K562 (cell line): ENCODE measurements at regions not wholly inside any gene's neighbourhood (a gene's known extent, or its start where the extent isn't known, plus 50 kb on each side); places are given as distances from the start of the nearest gene placed in this dataset.

Source experiments
- ATAC-seq: fragments of 200-7000 bp; cut with Tn5 transposase; 3 replicates; pipeline ENCODE4 v1.9.1; 2020; ENCODE audit warnings: moderate library complexity
- BruUV-seq: library from RNA; stranded (reverse); fragments of 400-500 nt; replicated peaks from 2 replicates; lab custom pipeline; 2021; lab: Mats Ljungman, UMichigan
- CTCF ChIA-PET: fragments of 300-600 bp; formaldehyde crosslinking; extraction: SDS; loops from one replicate; lab custom pipeline; 2021; ENCODE audit warnings: low intra/inter-chr PET ratio; lab: Yijun Ruan, JAX
- POLR2A ChIA-PET: fragments of 300-600, 350-650 bp; sonication (Branson Sonifier 250); formaldehyde crosslinking; extraction: SDS; loops from one replicate; lab custom pipeline; 2021; ENCODE audit warnings: antibody characterized with exemption, inconsistent platforms; lab: Yijun Ruan, JAX
- DNase-seq, 4 experiments: peaks; one replicate each; pipeline versions ENCODE4 v3.0.0 to v3.0.0-alpha.2; 2011 to 2018; ENCODE audit warnings: low spot score in 3 of 4, mixed read lengths in 3 of 4; ENCODE audit errors: extremely low read depth in 1 of 4
- FAIRE-seq: peaks from 2 replicates; lab custom pipeline; 2011; peaks lifted over from hg19 to GRCh38; lab: Jason Lieb, UNC
- H2AFZ ChIP-seq: 2 replicates; pipeline ENCODE4 v1.6.0; 2011; ENCODE audit warnings: low read depth, low read length, control low read depth, inconsistent platforms
- H3K27ac ChIP-seq: fragments of 200-600 bp; 3 replicates; pipeline ENCODE4 v1.8.0; 2011; ENCODE audit warnings: low read depth, mild to moderate bottlenecking, control low read depth, inconsistent platforms, low read length, moderate library complexity, mixed read lengths; ENCODE audit errors: extremely low read depth
- H3K27me3 ChIP-seq, 2 experiments: fragments of 300-600 bp in 1 of 2; 2 replicates in 1 of 2; 3 replicates in 1 of 2; pipeline versions ENCODE4 v1.6.0 to v1.8.0; 2011; ENCODE audit warnings: inconsistent platforms in 2 of 2, low read length in 2 of 2, mild to moderate bottlenecking in 1 of 2, mixed read lengths in 1 of 2, moderate library complexity in 1 of 2; ENCODE audit not compliant: control insufficient read depth in 2 of 2, insufficient read depth in 2 of 2
- H3K36me3 ChIP-seq: fragments of 300-600 bp; 3 replicates; pipeline ENCODE4 v1.8.0; 2011; ENCODE audit warnings: mild to moderate bottlenecking, low read length, inconsistent platforms; ENCODE audit not compliant: control insufficient read depth, insufficient read depth
- H3K4me1 ChIP-seq, 2 experiments: fragments of 200-600 bp in 1 of 2; replicated peaks in 1 of 2; 2 replicates in 1 of 2; 3 replicates in 1 of 2; pipeline versions ENCODE4 v1.5.1 to v1.8.0; 2011; ENCODE audit warnings: inconsistent platforms in 2 of 2, low read length in 2 of 2, mild to moderate bottlenecking in 1 of 2, mixed read lengths in 1 of 2, moderate library complexity in 1 of 2; ENCODE audit not compliant: control insufficient read depth in 2 of 2, insufficient read depth in 2 of 2
- H3K4me2 ChIP-seq: 2 replicates; pipeline ENCODE4 v1.6.1; 2011; ENCODE audit warnings: low read length, control low read depth, inconsistent platforms, mixed read lengths; ENCODE audit not compliant: insufficient read depth
- H3K4me3 ChIP-seq: fragments of 200-600 bp; sonication (generic), shearing (Covaris generic); 2 replicates; pipeline ENCODE4 v1.5.1; 2016; ENCODE audit warnings: control low read depth, inconsistent platforms
- H3K79me2 ChIP-seq: fragments of 200-600 bp; 3 replicates; pipeline ENCODE4 v1.8.0; 2011; ENCODE audit warnings: low read length, inconsistent platforms; ENCODE audit not compliant: control insufficient read depth, insufficient read depth
- H3K9ac ChIP-seq, 2 experiments: 2 replicates each; pipeline versions ENCODE4 v1.6.0 to v1.6.1; 2011; ENCODE audit warnings: low read depth in 2 of 2, low read length in 2 of 2, control low read depth in 1 of 2, inconsistent platforms in 1 of 2, mild to moderate bottlenecking in 1 of 2, mixed read lengths in 1 of 2; ENCODE audit not compliant: insufficient read depth in 1 of 2
- H3K9me1 ChIP-seq: one replicate; pipeline ENCODE4 v1.6.0; 2011; ENCODE audit warnings: inconsistent platforms, mild to moderate bottlenecking, low read length, moderate library complexity; ENCODE audit not compliant: control insufficient read depth, insufficient read depth
- H3K9me3 ChIP-seq: replicated peaks from 2 replicates; pipeline ENCODE4 v1.5.1; 2011; ENCODE audit warnings: low read depth, low read length, inconsistent platforms; ENCODE audit not compliant: control insufficient read depth, insufficient read depth
- H4K20me1 ChIP-seq: replicated peaks from 2 replicates; pipeline ENCODE4 v1.6.1; 2011; ENCODE audit warnings: low read length, inconsistent platforms, mixed read lengths; ENCODE audit not compliant: control insufficient read depth, insufficient read depth
- MEIS2 ChIP-seq: fragments of 450-650 bp; IDR thresholded peaks from 2 replicates; pipeline ENCODE4 v1.6.1; 2014; ENCODE audit warnings: mild to moderate bottlenecking; ENCODE audit not compliant: partially characterized antibody
- PML ChIP-seq: IDR thresholded peaks from 2 replicates; pipeline ENCODE4 v1.6.1; 2012; ENCODE audit warnings: low read length, inconsistent platforms
- ZSCAN29 ChIP-seq: fragments of 450-650 bp; IDR thresholded peaks from 2 replicates; pipeline ENCODE4 v1.6.1; 2017
- WGBS: fragments of 100-300 bp; shearing (Covaris generic); methylation state at CpG from one replicate; pipeline ENCODE4 v1.1.6; 2016; ENCODE audit warnings: low coverage, mixed read lengths; ENCODE audit not compliant: insufficient coverage; ENCODE audit errors: missing lambda C conversion rate; 5-methylcytosine and 5-hydroxymethylcytosine counted together
- in situ Hi-C: fragments of 300-500 bp; cut with MboI; formaldehyde crosslinking; loops from 4 replicates; pipeline ENCODE4 v1.15.0; 2018; ENCODE audit warnings: inconsistent platforms, mixed read lengths
- intact Hi-C: fragments of 100-400 bp; cut with micrococcal nuclease; formaldehyde crosslinking; loops from 2 replicates; pipeline ENCODE4 v1.14.2; 2022
- TF ChIP-seq, protein P1 (sequence below): fragments of 450-650 bp; IDR thresholded peaks from 2 replicates; pipeline ENCODE4 v1.6.1; 2016

DNA sequence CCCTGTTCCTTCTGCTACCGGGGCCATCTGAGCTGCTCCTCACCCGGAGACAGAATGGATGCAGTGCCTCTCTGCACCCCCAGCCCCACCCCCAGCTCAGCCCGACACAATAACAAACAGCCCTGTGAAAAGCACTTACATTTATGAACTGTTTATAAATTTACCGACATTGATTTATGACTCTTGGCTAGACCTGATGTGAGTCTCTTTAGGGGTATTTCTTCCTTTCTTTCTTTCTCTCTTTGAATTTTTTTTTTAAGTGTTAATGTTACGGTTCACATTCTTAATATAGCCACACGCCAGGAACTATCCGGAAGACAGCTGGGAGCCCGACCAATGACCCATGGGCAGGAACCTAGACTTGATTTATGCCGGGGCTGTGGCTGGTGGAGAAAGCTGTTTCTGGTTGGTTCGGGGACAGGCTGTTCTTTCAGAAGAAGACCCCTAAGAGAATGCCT is 266.3 kb downstream of the CDC5L start:
- no peak for FAIRE-seq
- POLR2A ChIA-PET = interaction anchor here (0.6 to 0.9 kb wide), 3 partner anchors 119 to 1081 kb away, joined by 3 read pairs; no protein-coding TSS in a partner anchor

More for the DNA sequence above, 266.3 kb downstream of the CDC5L start:
- Histone ChIP-seq H3K9me3 (no peaks in the 10 kb centered on the region), H3K27me3 (peaks cover 19 to 70% of the 10 kb centered on the region in 2 experiments; a peak in 4 of 5 replicates), H3K4me3 (no peak overlapping the region), H3K4me1 (0 out of 5 replicates have a peak, but pooled peaks cover 0 to 4% of the 10 kb centered on the region in 2 experiments), H3K9ac (no peak overlapping the region), H4K20me1 (no peaks in the 10 kb centered on the region; the same call in 1 of the 2 replicates), H2AFZ (no peak overlapping the region), H3K36me3 (no peaks in the 10 kb centered on the region), H3K79me2 (no peaks in the 10 kb centered on the region), H3K27ac (no peak overlapping the region)
- intact Hi-C loops (loop anchor here (2.0 kb wide), 1 partner anchor 765 kb away; no protein-coding TSS in a partner anchor), in situ Hi-C loops (loop anchor here (10.0 kb wide), 2 partner anchors 1061 to 1271 kb away; no protein-coding TSS in a partner anchor)
- DNase-seq (no peak), ATAC-seq (no peak)
- WGBS = 2% methylated on average over 10 of the region's 10 CpGs
- no TSS peak for BruUV-seq
- peak; percentile 34 for TF ChIP-seq MEIS2
- TF ChIP-seq ZSCAN29 = no peak
- TF ChIP-seq PML = no peak
- TF ChIP-seq, protein P1, sequence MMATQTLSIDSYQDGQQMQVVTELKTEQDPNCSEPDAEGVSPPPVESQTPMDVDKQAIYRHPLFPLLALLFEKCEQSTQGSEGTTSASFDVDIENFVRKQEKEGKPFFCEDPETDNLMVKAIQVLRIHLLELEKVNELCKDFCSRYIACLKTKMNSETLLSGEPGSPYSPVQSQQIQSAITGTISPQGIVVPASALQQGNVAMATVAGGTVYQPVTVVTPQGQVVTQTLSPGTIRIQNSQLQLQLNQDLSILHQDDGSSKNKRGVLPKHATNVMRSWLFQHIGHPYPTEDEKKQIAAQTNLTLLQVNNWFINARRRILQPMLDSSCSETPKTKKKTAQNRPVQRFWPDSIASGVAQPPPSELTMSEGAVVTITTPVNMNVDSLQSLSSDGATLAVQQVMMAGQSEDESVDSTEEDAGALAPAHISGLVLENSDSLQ = peak; percentile 28
- TF ChIP-seq, all 486 proteins: peak for 2
- H3K4me2 ChIP-seq = no peak overlapping the region
- H3K9me1 ChIP-seq = no peaks in the 10 kb centered on the region
- CTCF ChIA-PET = no interaction called here
